SK-MEL-5 (cell line): ENCODE measurements at regions not wholly inside any gene's neighbourhood (a gene's known extent, or its start where the extent isn't known, plus 50 kb on each side); places are given as distances from the start of the nearest gene placed in this dataset.
A peak's percentile ranks its signal among the peaks of the same experiment; 100 is the strongest.
"Not testable (repeated sequence)": the region's sequence is repeated elsewhere in the genome, so short reads cannot be mapped to it uniquely, and the experiment has no call there.

ENCODE experiments used
- DNase-seq: peaks from one replicate; pipeline ENCODE4 v3.0.0-alpha.2; 2016; ENCODE audit warnings: low read depth, low spot score
- in situ Hi-C: cut with HindIII; loops from 2 replicates; pipeline ENCODE4 v1.10.0; 2016; ENCODE audit warnings: low sequenced_read_pairs, high pct_unique_total_duplicates, low pct_unique_long_range_greater_than_20kb

- no peak for DNase-seq
- in situ Hi-C loops: no loop called here
These were observed 154.3 kb downstream of the RMST start for GRCh38 chr12:97616946-97617345.

GRCh38 chr12:97628962-97629361, 166.4 kb downstream of the RMST start:
- DNase-seq: no peak
- in situ Hi-C loops: no loop called here

GRCh38 chr12:97629382-97629781, 166.8 kb downstream of the RMST start:
- DNase-seq: no peak
- in situ Hi-C loops: no loop called here

DNA sequence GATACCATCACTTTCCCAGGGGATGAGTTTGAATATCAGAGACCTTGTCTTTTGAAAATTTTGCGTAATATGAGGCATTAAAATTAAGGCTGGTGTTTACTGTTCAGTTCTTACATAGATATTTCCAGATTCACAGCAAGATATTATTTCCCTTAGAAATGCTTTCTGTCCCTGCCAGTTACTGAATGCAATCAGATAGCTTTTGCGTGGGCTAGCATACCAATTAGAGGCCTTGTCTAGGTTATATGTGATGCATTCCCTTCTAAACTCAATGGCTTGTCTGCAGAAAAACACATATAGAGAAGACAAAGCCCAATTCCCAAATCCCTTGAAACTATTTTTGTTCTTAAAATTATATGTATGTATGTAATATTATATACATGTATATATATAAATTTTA, 167.8 kb downstream of the RMST start:
- in situ Hi-C loops: no loop called here
- DNase-seq: no peak

- DNase-seq: no peak
- in situ Hi-C loops: no loop called here
These were observed 168.3 kb downstream of the RMST start for GRCh38 chr12:97630875-97631274.

DNA sequence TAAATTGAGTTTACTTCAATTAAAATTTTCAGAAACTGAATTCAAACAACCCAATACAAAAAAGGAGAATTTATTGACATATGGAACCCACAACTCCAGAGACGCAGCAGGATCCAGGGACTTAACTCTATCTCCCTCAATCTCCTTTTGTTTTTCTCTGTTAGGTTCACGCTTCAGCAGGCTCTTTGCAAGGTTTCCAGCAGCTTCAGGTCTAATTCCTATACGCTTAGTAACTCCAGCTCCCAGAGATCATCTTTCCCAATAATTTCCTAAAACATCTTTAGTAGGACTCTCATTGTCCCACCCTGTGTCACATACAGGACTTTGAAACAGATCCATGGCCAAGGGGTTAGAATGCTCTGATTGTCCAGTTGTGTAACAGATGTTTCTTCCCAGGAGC, 175.2 kb downstream of the RMST start:
- in situ Hi-C loops: no loop called here
- no peak for DNase-seq

GRCh38 chr12:97638739-97639138, 176.1 kb downstream of the RMST start:
- DNase-seq: no peak
- in situ Hi-C loops: no loop called here

DNA sequence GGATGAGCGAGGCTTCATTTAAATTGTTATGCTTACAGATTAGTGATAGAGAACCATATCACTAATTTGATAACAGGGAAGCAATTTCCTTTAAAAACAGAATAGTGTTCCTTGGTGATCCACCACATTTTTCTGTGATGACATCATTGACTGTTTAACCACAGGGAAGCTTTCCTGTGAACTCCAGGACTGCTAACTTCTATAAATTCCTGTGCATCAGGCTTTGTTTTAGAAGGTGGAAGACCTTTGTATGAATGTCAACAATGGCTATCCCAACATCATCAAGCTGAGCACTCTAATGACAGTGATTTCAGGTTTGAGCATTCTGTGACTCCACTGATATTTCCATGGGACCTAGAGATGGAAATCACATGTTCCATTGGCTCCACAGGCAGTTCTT, 177.1 kb downstream of the RMST start:
- in situ Hi-C loops: no loop called here
- DNase-seq: no peak

DNA sequence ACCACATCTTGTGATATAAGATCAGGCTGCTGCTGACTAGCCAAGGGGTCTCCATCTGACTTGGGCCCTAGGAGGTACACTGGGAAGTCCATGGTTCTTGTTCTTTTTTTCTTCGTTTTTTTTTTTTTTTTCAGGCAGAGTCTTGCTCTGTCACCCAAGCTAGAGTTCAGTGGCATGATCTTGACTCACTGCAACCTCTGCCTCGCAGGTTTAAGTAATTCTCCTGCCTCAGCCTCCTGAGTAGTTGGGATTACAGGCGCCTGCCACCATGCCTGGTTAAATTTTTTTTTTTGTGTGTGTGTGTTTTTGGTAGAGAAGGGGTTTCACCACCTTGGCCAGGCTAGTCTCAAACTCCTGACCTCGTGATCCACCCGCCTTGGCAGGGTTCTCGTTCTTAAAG, 178.2 kb downstream of the RMST start:
- in situ Hi-C loops: no loop called here
- no peak for DNase-seq

DNA sequence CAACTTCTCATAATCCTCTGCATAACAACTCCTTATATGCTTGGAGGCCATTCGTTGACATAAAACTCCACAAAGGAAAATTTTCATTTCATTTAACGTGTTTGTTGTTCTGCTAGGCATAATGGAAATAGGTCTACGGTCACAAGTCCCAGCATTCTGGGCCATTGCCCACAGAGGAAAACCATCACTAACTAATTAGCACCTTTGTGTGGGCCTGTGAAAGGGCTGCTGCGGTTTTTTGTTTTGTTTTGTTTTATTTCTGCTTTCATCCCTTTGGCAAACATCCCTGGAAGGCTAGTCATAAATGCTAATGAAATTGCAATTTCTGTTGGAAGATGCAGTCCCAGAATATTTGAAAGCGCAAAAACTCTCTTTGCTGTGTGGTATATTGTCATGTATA, 180.3 kb downstream of the RMST start:
- DNase-seq: no peak
- in situ Hi-C loops: no loop called here

- in situ Hi-C loops: no loop called here
- DNase-seq: no peak
These were observed 181.3 kb downstream of the RMST start for GRCh38 chr12:97643924-97644323.

DNA sequence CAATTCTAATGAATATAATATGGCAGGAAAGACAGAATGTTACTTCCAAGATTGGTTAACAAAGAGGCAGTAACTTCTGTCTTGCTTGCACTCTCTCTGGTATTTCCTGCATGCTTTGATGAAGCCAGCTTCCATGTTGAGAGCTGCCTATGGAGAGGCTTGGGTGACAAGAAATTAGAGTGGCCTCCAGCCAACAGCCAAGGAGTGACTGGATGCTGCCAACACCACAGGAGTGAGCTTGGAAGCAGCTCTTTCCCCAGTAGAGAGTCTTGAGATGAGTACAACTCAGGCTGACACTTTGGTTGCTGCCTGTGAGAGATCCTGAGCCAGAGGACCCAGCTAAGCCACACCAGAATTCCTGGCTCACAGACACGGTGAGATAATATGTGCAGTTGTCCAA, 183.1 kb downstream of the RMST start:
- no peak for DNase-seq
- in situ Hi-C loops: no loop called here

- in situ Hi-C loops: no loop called here
- DNase-seq: no peak
These were observed 184.5 kb downstream of the RMST start for GRCh38 chr12:97647142-97647541.

- in situ Hi-C loops: no loop called here
- DNase-seq: peak; percentile 5
These were observed 187.6 kb downstream of the RMST start for GRCh38 chr12:97650242-97650641.

DNA sequence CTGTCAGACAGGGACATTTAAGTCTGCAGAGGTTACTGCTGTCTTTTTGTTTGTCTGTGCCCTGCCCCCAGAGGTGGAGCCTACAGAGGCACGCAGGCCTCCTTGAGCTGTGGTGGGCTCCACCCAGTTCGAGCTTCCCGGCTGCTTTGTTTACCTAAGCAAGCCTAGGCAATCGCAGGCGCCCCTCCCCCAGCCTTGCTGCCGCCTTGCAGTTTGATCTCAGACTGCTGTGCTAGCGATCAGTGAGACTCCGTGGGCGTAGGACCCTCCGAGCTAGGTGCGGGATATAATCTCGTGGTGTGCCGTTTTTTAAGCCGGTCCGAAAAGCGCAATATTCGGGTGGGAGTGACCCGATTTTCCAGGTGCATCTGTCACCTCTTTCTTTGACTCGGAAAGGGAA, 193.9 kb downstream of the RMST start:
- DNase-seq, in situ Hi-C loops: not testable (repeated sequence)

DNA sequence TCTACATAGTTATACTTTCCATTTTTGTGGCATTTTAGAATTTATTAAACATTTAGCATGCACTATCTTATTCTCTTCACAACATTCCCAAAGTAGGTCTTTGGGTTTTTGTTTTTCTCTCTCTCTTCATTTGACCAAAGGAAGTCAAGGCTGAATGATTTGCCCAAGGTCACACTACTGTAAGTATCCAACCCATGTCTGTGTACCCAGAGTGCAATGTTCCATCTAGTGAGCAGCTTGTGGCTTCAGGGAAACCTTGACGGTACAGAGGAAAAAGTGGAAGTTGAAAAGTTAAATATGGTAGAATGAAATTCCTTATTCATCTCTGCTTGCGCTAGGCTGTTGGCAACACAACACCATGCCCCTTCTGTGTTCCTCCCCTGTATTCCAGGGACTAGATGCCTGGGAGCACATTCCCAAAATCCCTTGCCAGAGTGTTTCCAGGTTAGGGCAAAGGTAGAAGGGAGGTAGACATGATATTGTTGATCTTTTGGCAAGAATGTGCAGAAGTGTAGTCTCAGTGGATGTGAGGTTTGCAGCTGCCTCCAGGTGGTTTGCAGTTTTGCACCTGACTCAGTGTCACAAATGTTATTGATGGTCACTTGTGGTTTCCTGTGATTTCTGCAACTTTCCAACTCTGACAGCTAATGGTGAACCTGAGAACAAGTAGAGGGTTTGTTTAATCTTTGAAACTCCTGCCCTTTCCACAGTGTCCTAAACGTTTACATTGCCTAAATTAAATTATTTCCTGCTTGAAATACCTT, 196.7 kb downstream of the RMST start:
- DNase-seq: no peak
- in situ Hi-C loops: no loop called here

GRCh38 chr12:97666263-97666662, 203.7 kb downstream of the RMST start:
- in situ Hi-C loops: no loop called here
- DNase-seq: no peak

GRCh38 chr12:97672870-97673269, 210.3 kb downstream of the RMST start:
- in situ Hi-C loops: no loop called here
- no peak for DNase-seq

GRCh38 chr12:97680751-97681150, 218.1 kb downstream of the RMST start:
- in situ Hi-C loops: no loop called here
- no peak for DNase-seq
